ENCODE measurements at regions not wholly inside any gene's neighbourhood (a gene's known extent, or its start where the extent isn't known, plus 50 kb on each side); places are given as distances from the start of the nearest gene placed in this dataset.

DNA sequence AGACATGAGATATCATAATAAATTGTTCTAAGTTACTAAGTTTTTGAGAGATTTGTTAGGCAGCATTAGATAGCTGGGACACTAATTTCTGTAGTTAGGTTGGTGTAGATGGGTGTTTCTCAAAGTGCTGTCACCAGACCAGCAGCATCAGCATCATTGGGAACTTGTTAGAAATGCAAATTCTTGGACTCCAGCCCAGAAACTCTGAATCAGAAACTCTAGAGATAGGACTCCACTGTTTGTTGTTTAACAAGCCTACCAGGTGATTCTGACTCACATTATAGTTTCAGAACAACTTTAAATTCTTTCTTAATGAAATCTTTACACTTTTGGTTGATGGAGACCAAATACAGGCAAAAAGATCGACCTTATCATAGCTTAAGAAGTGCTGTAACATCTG is 173.7 kb downstream of the PABPC4L start:
- H3K4me3 ChIP-seq (replicated peaks; ENCODE audit: insufficient read depth, low read length): no peak overlapping the region
- TF ChIP-seq, protein P1, sequence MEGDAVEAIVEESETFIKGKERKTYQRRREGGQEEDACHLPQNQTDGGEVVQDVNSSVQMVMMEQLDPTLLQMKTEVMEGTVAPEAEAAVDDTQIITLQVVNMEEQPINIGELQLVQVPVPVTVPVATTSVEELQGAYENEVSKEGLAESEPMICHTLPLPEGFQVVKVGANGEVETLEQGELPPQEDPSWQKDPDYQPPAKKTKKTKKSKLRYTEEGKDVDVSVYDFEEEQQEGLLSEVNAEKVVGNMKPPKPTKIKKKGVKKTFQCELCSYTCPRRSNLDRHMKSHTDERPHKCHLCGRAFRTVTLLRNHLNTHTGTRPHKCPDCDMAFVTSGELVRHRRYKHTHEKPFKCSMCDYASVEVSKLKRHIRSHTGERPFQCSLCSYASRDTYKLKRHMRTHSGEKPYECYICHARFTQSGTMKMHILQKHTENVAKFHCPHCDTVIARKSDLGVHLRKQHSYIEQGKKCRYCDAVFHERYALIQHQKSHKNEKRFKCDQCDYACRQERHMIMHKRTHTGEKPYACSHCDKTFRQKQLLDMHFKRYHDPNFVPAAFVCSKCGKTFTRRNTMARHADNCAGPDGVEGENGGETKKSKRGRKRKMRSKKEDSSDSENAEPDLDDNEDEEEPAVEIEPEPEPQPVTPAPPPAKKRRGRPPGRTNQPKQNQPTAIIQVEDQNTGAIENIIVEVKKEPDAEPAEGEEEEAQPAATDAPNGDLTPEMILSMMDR (IDR thresholded peaks at IDR 0.05; ENCODE audit: insufficient read depth, low read length): no peak
- TF ChIP-seq GABPA (IDR thresholded peaks at IDR 0.05; ENCODE audit: low read depth) (no peak), SPI1 (IDR thresholded peaks at IDR 0.05; ENCODE audit: borderline replicate concordance, low read depth) (no peak), POLR2AphosphoS5 (IDR thresholded peaks at IDR 0.05; ENCODE audit: low read depth) (no peak)
- TF ChIP-seq, protein P2, sequence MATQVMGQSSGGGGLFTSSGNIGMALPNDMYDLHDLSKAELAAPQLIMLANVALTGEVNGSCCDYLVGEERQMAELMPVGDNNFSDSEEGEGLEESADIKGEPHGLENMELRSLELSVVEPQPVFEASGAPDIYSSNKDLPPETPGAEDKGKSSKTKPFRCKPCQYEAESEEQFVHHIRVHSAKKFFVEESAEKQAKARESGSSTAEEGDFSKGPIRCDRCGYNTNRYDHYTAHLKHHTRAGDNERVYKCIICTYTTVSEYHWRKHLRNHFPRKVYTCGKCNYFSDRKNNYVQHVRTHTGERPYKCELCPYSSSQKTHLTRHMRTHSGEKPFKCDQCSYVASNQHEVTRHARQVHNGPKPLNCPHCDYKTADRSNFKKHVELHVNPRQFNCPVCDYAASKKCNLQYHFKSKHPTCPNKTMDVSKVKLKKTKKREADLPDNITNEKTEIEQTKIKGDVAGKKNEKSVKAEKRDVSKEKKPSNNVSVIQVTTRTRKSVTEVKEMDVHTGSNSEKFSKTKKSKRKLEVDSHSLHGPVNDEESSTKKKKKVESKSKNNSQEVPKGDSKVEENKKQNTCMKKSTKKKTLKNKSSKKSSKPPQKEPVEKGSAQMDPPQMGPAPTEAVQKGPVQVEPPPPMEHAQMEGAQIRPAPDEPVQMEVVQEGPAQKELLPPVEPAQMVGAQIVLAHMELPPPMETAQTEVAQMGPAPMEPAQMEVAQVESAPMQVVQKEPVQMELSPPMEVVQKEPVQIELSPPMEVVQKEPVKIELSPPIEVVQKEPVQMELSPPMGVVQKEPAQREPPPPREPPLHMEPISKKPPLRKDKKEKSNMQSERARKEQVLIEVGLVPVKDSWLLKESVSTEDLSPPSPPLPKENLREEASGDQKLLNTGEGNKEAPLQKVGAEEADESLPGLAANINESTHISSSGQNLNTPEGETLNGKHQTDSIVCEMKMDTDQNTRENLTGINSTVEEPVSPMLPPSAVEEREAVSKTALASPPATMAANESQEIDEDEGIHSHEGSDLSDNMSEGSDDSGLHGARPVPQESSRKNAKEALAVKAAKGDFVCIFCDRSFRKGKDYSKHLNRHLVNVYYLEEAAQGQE (IDR thresholded peaks at IDR 0.05; ENCODE audit: insufficient replicate concordance, low read depth): no peak
- H3K27me3 ChIP-seq (ENCODE audit: insufficient read depth, poor library complexity, severe bottlenecking): no peaks in the 10 kb centered on the region
- no peak overlapping the region for H3K27ac ChIP-seq (replicated peaks)
- DNase-seq (ENCODE audit: low read depth in 1 of 2, low spot score in 1 of 2): no peak

DNA sequence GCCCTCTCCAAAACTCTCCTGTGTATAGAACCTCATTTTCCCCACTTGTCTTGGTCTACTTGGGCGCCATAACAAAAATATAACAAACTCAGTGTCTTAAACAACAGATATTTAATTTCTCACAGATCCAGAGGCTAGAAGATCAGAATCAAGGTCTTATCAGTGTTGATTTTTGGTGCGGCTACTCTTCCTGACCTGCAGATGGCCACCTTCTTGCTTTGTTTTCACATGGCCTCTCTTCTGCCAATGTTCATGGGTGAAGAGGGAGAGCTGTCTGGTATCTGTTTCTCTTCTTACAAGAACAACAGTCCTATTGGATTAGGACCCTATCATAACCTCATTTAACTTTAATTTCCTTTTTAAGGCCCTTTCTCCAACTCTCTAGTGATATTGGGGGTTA is 177.3 kb downstream of the PABPC4L start:
- Histone ChIP-seq H3K4me3 (replicated peaks; ENCODE audit: insufficient read depth, low read length) (no peak overlapping the region), H3K27ac (replicated peaks) (no peak overlapping the region), H3K27me3 (ENCODE audit: insufficient read depth, poor library complexity, severe bottlenecking) (no peaks in the 10 kb centered on the region)
- no peak for TF ChIP-seq SPI1 (IDR thresholded peaks at IDR 0.05; ENCODE audit: borderline replicate concordance, low read depth)
- TF ChIP-seq GABPA (IDR thresholded peaks at IDR 0.05; ENCODE audit: low read depth): no peak
- TF ChIP-seq POLR2AphosphoS5 (IDR thresholded peaks at IDR 0.05; ENCODE audit: low read depth): no peak
- TF ChIP-seq, protein P2 (IDR thresholded peaks at IDR 0.05; ENCODE audit: insufficient replicate concordance, low read depth): no peak
- TF ChIP-seq, protein P1 (IDR thresholded peaks at IDR 0.05; ENCODE audit: insufficient read depth, low read length): no peak
- DNase-seq (ENCODE audit: low read depth in 1 of 2, low spot score in 1 of 2): no peak

DNA sequence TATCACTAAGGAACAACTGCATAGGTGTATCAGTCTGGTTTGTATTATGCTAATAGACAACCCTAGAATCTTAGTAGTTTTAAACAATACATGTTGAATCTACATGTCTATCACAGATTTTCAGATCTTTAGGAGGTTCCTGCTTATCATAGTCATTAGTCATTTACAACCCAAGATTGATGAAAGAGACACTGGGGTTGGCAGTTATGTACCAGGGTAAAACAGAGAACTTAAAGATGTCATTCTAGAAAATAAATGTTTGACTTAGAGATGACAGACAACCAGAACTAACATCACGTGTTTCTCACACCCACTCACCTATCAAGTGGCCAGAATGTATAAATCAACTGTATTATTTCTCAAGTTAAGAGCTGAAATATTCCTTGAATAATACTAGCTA is 181.9 kb downstream of the PABPC4L start:
- Histone ChIP-seq H3K27ac (replicated peaks) (no peak overlapping the region), H3K4me3 (replicated peaks; ENCODE audit: insufficient read depth, low read length) (no peak overlapping the region), H3K27me3 (ENCODE audit: insufficient read depth, poor library complexity, severe bottlenecking) (no peaks in the 10 kb centered on the region)
- TF ChIP-seq SPI1 (IDR thresholded peaks at IDR 0.05; ENCODE audit: borderline replicate concordance, low read depth): no peak
- no peak for TF ChIP-seq POLR2AphosphoS5 (IDR thresholded peaks at IDR 0.05; ENCODE audit: low read depth)
- no peak for TF ChIP-seq GABPA (IDR thresholded peaks at IDR 0.05; ENCODE audit: low read depth)
- TF ChIP-seq, protein P1 (IDR thresholded peaks at IDR 0.05; ENCODE audit: insufficient read depth, low read length): no peak
- TF ChIP-seq, protein P2 (IDR thresholded peaks at IDR 0.05; ENCODE audit: insufficient replicate concordance, low read depth): no peak
- DNase-seq (ENCODE audit: low read depth in 1 of 2, low spot score in 1 of 2): no peak
